Endothelial cell of umbilical vein (primary cell): ENCODE measurements at regions not wholly inside any gene's neighbourhood (a gene's known extent, or its start where the extent isn't known, plus 50 kb on each side); places are given as distances from the start of the nearest gene placed in this dataset.

Experiments used
- BruUV-seq: library from RNA; stranded (reverse); fragments of 400-500 nt; replicated peaks from 2 replicates; lab custom pipeline; 2021; lab: Mats Ljungman, UMichigan
- CTCF ChIA-PET: fragments of 300-600, 350-600 bp; sonication (Branson Sonifier 250); formaldehyde crosslinking; loops from one replicate; lab custom pipeline; 2021; ENCODE audit warnings: antibody characterized with exemption, inconsistent platforms; lab: Charles Lee
- POLR2A ChIA-PET: fragments of 300-600, 350-600 bp; sonication (Branson Sonifier 250); formaldehyde crosslinking; loops from one replicate; lab custom pipeline; 2021; ENCODE audit warnings: antibody characterized with exemption, inconsistent platforms; lab: Charles Lee
- DNase-seq: peaks from one replicate; pipeline ENCODE4 v3.0.0-alpha.2; 2011; ENCODE audit warnings: low read depth, low spot score
- FAIRE-seq: peaks from 2 replicates; lab custom pipeline; 2011; peaks lifted over from hg19 to GRCh38; lab: Jason Lieb, UNC
- H2AFZ ChIP-seq: 2 replicates; pipeline ENCODE4 v1.6.0; 2012; ENCODE audit warnings: low read depth, low read length, control low read depth, inconsistent platforms
- H3K27ac ChIP-seq: 2 replicates; pipeline ENCODE4 v1.5.1; 2011; ENCODE audit warnings: low read depth, mild to moderate bottlenecking, control low read depth, low read length, moderate library complexity; ENCODE audit not compliant: insufficient read depth
- H3K27me3 ChIP-seq, 2 experiments: 2 replicates each; pipeline versions ENCODE4 v1.6.0 to v1.6.1; 2011; ENCODE audit warnings: low read length in 2 of 2, mixed read lengths in 1 of 2; ENCODE audit not compliant: control insufficient read depth in 2 of 2, insufficient read depth in 2 of 2
- H3K36me3 ChIP-seq, 2 experiments: 2 replicates in 1 of 2; 3 replicates in 1 of 2; pipeline ENCODE4 v1.5.1; 2011; ENCODE audit warnings: low read length in 2 of 2, mild to moderate bottlenecking in 1 of 2, moderate library complexity in 1 of 2; ENCODE audit not compliant: control insufficient read depth in 2 of 2, insufficient read depth in 2 of 2; ENCODE audit errors: extremely low read depth in 1 of 2
- H3K4me1 ChIP-seq: 3 replicates; pipeline ENCODE4 v1.5.1; 2011; ENCODE audit warnings: mild to moderate bottlenecking, low read length; ENCODE audit not compliant: control insufficient read depth, insufficient read depth; ENCODE audit errors: extremely low read depth
- H3K4me2 ChIP-seq: 2 replicates; pipeline ENCODE4 v1.6.1; 2011; ENCODE audit warnings: low read length, control low read depth, mixed read lengths; ENCODE audit not compliant: insufficient read depth
- H3K4me3 ChIP-seq, 3 experiments: fragments of 200-600 bp in 1 of 3; sonication (generic), shearing (Covaris generic) in 1 of 3; replicated peaks in 1 of 3; 2 replicates each; pipeline ENCODE4 v1.5.1; 2011 to 2016; ENCODE audit warnings: control low read depth in 3 of 3, low read length in 3 of 3, mild to moderate bottlenecking in 2 of 3, inconsistent platforms in 1 of 3, low read depth in 1 of 3, moderate library complexity in 1 of 3; ENCODE audit not compliant: insufficient read depth in 1 of 3
- H3K79me2 ChIP-seq: 2 replicates; pipeline ENCODE4 v1.6.0; 2012; ENCODE audit warnings: low read length, inconsistent platforms; ENCODE audit not compliant: control insufficient read depth, insufficient read depth
- H3K9ac ChIP-seq: replicated peaks from 2 replicates; pipeline ENCODE3; 2011; ENCODE audit warnings: low read length, control low read depth; ENCODE audit not compliant: insufficient read depth; ENCODE audit errors: extremely low read depth
- H3K9me1 ChIP-seq: replicated peaks from 3 replicates; pipeline ENCODE4 v1.6.0; 2011; ENCODE audit warnings: mild to moderate bottlenecking, low read length; ENCODE audit not compliant: control insufficient read depth, insufficient read depth; ENCODE audit errors: extremely low read depth
- H3K9me3 ChIP-seq: replicated peaks from 2 replicates; pipeline ENCODE4 v1.5.1; 2012; ENCODE audit warnings: low read length, inconsistent platforms; ENCODE audit not compliant: control insufficient read depth, insufficient read depth
- H4K20me1 ChIP-seq: replicated peaks from 2 replicates; pipeline ENCODE3; 2011; ENCODE audit warnings: mild to moderate bottlenecking, low read length; ENCODE audit not compliant: control insufficient read depth, insufficient read depth; ENCODE audit errors: extremely low read depth
- CTCF ChIP-seq, 2 donors: IDR thresholded peaks; 1 replicate in 1 of 2; 2 replicates in 1 of 2; pipeline ENCODE4 v1.5.1; 2011; ENCODE audit warnings: low read length in 2 of 2, mild to moderate bottlenecking in 2 of 2, moderate library complexity in 2 of 2, control low read depth in 1 of 2, inconsistent platforms in 1 of 2, low read depth in 1 of 2; ENCODE audit not compliant: insufficient read depth in 1 of 2; ENCODE audit errors: extremely low read depth in 1 of 2
- GATA2 ChIP-seq: IDR thresholded peaks from 2 replicates; pipeline ENCODE4 v1.7.0; 2011; ENCODE audit warnings: low read depth, mild to moderate bottlenecking, moderate library complexity, mixed read lengths, low read length; ENCODE audit not compliant: insufficient read length, insufficient read depth
- MYC ChIP-seq: IDR thresholded peaks from one replicate; pipeline ENCODE4 v1.6.1; 2011; ENCODE audit warnings: mild to moderate bottlenecking, low read depth, low read length
- dilution Hi-C: fragments of 300-500 bp; cut with MboI; formaldehyde crosslinking; loops from one replicate; pipeline ENCODE4 v1.15.0; 2019; ENCODE audit warnings: low sequenced_read_pairs; ENCODE audit not compliant: extremely low pct_ligation_motif_present
- intact Hi-C: fragments of 100-400 bp; cut with micrococcal nuclease; formaldehyde crosslinking; loops from one replicate; pipeline ENCODE4 v1.10.0; 2022

- H3K9me3 ChIP-seq = no peaks in the 10 kb centered on the region
- CTCF ChIA-PET = interaction anchor here (1.8 kb wide), 1 partner anchor 12 kb away, joined by 7 read pairs; no protein-coding TSS in a partner anchor
These were observed 354.6 kb downstream of the MATN1 start for GRCh38 chr1:30368651-30369240.

GRCh38 chr1:30366911-30367310 is 356.5 kb downstream of the MATN1 start:
- intact Hi-C loops (no loop called here), dilution Hi-C loops (no loop called here)
- no peak for TF ChIP-seq GATA2
- H3K79me2 ChIP-seq = no peaks in the 10 kb centered on the region
- no peaks in the 10 kb centered on the region for H3K27me3 ChIP-seq
- no peaks in the 10 kb centered on the region for H3K9me3 ChIP-seq
- H3K4me1 ChIP-seq = no peaks in the 10 kb centered on the region
- no peak overlapping the region for H3K27ac ChIP-seq
- no peak overlapping the region for H3K9ac ChIP-seq
- FAIRE-seq (no peak), DNase-seq (no peak)
- H3K9me1 ChIP-seq = no peaks in the 10 kb centered on the region
- no peaks in the 10 kb centered on the region for H4K20me1 ChIP-seq
- H2AFZ ChIP-seq = no peak overlapping the region
- no peak overlapping the region for H3K4me3 ChIP-seq
- CTCF ChIA-PET = interaction anchor here (0.9 kb wide), 1 partner anchor 14 kb away, joined by 3 read pairs; no protein-coding TSS in a partner anchor
- no peak overlapping the region for H3K4me2 ChIP-seq
- no TSS peak for BruUV-seq
- H3K36me3 ChIP-seq = no peaks in the 10 kb centered on the region
- POLR2A ChIA-PET = no interaction called here

More at GRCh38 chr1:30368651-30369240, 354.6 kb downstream of the MATN1 start:
- H4K20me1 ChIP-seq = no peaks in the 10 kb centered on the region
- H3K4me3 ChIP-seq = no peak overlapping the region
- no peaks in the 10 kb centered on the region for H3K36me3 ChIP-seq
- no peak overlapping the region for H2AFZ ChIP-seq
- H3K27me3 ChIP-seq = no peaks in the 10 kb centered on the region
- no peak overlapping the region for H3K9ac ChIP-seq
- no TSS peak for BruUV-seq
- no peaks in the 10 kb centered on the region for H3K4me1 ChIP-seq
- H3K27ac ChIP-seq = no peak overlapping the region
- no peak for FAIRE-seq
- TF ChIP-seq MYC (no peak), CTCF (IDR thresholded peaks at IDR 0.05; ENCODE audit: extremely low read depth in 1 of 2, insufficient read depth in 1 of 2, low read depth in 1 of 2, low read length in 2 of 2) (no peak)
- intact Hi-C loops (no loop called here), dilution Hi-C loops (no loop called here)
- no peaks in the 10 kb centered on the region for H3K9me1 ChIP-seq
- no peak for DNase-seq
- no peak overlapping the region for H3K4me2 ChIP-seq
- POLR2A ChIA-PET = no interaction called here
- H3K79me2 ChIP-seq = no peaks in the 10 kb centered on the region
